Activated CD8-positive, alpha-beta memory T cell treated with anti-CD3 and anti-CD28 coated beads for 1 hour (primary cell): ENCODE measurements at regions not wholly inside any gene's neighbourhood (a gene's known extent, or its start where the extent isn't known, plus 50 kb on each side); places are given as distances from the start of the nearest gene placed in this dataset.

ENCODE experiments used
- DNase-seq, 2 donors: peaks; one replicate each; pipeline ENCODE4 v3.0.0-alpha.2; 2020; ENCODE audit warnings: low read depth in 1 of 2; ENCODE audit errors: extremely low read depth in 1 of 2

GRCh38 chr2:236861944-236862343, 223.7 kb upstream of the COPS8 start:
- DNase-seq, result no peak

GRCh38 chr2:236862526-236862925, 223.2 kb upstream of the COPS8 start:
- DNase-seq, result no peak

- DNase-seq, result no peak
These were observed 222.5 kb upstream of the COPS8 start for GRCh38 chr2:236862961-236863728.

GRCh38 chr2:236863729-236864126, 222.0 kb upstream of the COPS8 start:
- DNase-seq, result no peak

- DNase-seq, result no peak
These were observed 220.6 kb upstream of the COPS8 start for GRCh38 chr2:236865052-236865451.

GRCh38 chr2:236866542-236867340, 218.9 kb upstream of the COPS8 start:
- DNase-seq, result no peak

- no peak for DNase-seq
These were observed 218.0 kb upstream of the COPS8 start for GRCh38 chr2:236867441-236868260.

GRCh38 chr2:236870370-236870769, 215.3 kb upstream of the COPS8 start:
- DNase-seq, result no peak

GRCh38 chr2:236871500-236872001, 214.1 kb upstream of the COPS8 start:
- DNase-seq, result no peak

- no peak for DNase-seq
These were observed 213.7 kb upstream of the COPS8 start for GRCh38 chr2:236872015-236872414.

GRCh38 chr2:236872981-236873380, 212.7 kb upstream of the COPS8 start:
- DNase-seq, result no peak

- no peak for DNase-seq
These were observed 212.1 kb upstream of the COPS8 start for GRCh38 chr2:236873636-236874035.

- no peak for DNase-seq
These were observed 210.7 kb upstream of the COPS8 start for GRCh38 chr2:236874866-236875481.

- no peak for DNase-seq
These were observed 209.7 kb upstream of the COPS8 start for GRCh38 chr2:236875906-236876505.

GRCh38 chr2:236876642-236877041, 209.0 kb upstream of the COPS8 start:
- DNase-seq, result no peak

GRCh38 chr2:236877972-236878371, 207.7 kb upstream of the COPS8 start:
- no peak for DNase-seq

GRCh38 chr2:236879416-236879963, 206.2 kb upstream of the COPS8 start:
- DNase-seq, result no peak

GRCh38 chr2:236882074-236882473, 203.6 kb upstream of the COPS8 start:
- DNase-seq, result no peak

GRCh38 chr2:236882930-236883329, 202.8 kb upstream of the COPS8 start:
- no peak for DNase-seq

- no peak for DNase-seq
These were observed 201.9 kb upstream of the COPS8 start for GRCh38 chr2:236883819-236884218.
